OCI-LY7 (cell line): ENCODE measurements at regions not wholly inside any gene's neighbourhood (a gene's known extent, or its start where the extent isn't known, plus 50 kb on each side); places are given as distances from the start of the nearest gene placed in this dataset.
"Not testable (repeated sequence)": the region's sequence is repeated elsewhere in the genome, so short reads cannot be mapped to it uniquely, and the experiment has no call there.

Experiments used
- BruUV-seq: library from RNA; stranded (reverse); fragments of 400-500 nt; replicated peaks from 2 replicates; lab custom pipeline; 2021; lab: Mats Ljungman, UMichigan
- CTCF ChIA-PET: fragments of 300-600 bp; sonication (Branson Sonifier 250); formaldehyde crosslinking; loops from one replicate; lab custom pipeline; 2022; ENCODE audit warnings: antibody characterized with exemption; ENCODE audit not compliant: unreplicated experiment; lab: Charles Lee
- POLR2A ChIA-PET: fragments of 300-600 bp; sonication (Branson Sonifier 250); formaldehyde crosslinking; loops from one replicate; lab custom pipeline; 2022; ENCODE audit warnings: antibody characterized with exemption; lab: Charles Lee
- DNase-seq: peaks from one replicate; pipeline ENCODE4 v3.0.0-alpha.2; 2015; ENCODE audit warnings: low spot score
- H2AFZ ChIP-seq: fragments of 200-600 bp; sonication (generic), shearing (Covaris generic); 2 replicates; pipeline ENCODE4 v1.6.1; 2014; ENCODE audit warnings: mild to moderate bottlenecking, antibody characterized with exemption, low read length, moderate library complexity
- H3K27ac ChIP-seq: fragments of 200-600 bp; sonication (generic); 2 replicates; pipeline ENCODE4 v1.5.1; 2014; ENCODE audit warnings: mixed run types, low read depth, mild to moderate bottlenecking, moderate library complexity, low read length, inconsistent platforms; ENCODE audit not compliant: poor library complexity, severe bottlenecking
- H3K36me3 ChIP-seq: fragments of 200-600 bp; sonication (generic); 2 replicates; pipeline ENCODE4 v1.6.1; 2014; ENCODE audit warnings: mild to moderate bottlenecking, antibody characterized with exemption, low read length, moderate library complexity, mixed read lengths; ENCODE audit not compliant: insufficient read depth
- H3K4me1 ChIP-seq: fragments of 200-600 bp; sonication (generic); 2 replicates; pipeline ENCODE4 v1.5.1; 2014; ENCODE audit warnings: mild to moderate bottlenecking, low read length; ENCODE audit not compliant: insufficient read depth, poor library complexity, severe bottlenecking
- H3K4me2 ChIP-seq: fragments of 200-600 bp; sonication (generic); 2 replicates; pipeline ENCODE4 v1.6.1; 2014; ENCODE audit warnings: mild to moderate bottlenecking, low read length
- H3K4me3 ChIP-seq: fragments of 200-600 bp; sonication (generic); 2 replicates; pipeline ENCODE4 v1.5.1; 2014; ENCODE audit warnings: mild to moderate bottlenecking, low read depth, low read length; ENCODE audit not compliant: poor library complexity, severe bottlenecking
- H3K79me2 ChIP-seq: fragments of 200-600 bp; sonication (generic); 2 replicates; pipeline ENCODE4 v1.6.1; 2016; ENCODE audit warnings: low read depth, mild to moderate bottlenecking, low read length, moderate library complexity, mixed read lengths; ENCODE audit not compliant: insufficient read depth
- H3K9me2 ChIP-seq: fragments of 200-600 bp; sonication (generic); 2 replicates; pipeline ENCODE4 v1.6.1; 2016; ENCODE audit warnings: mild to moderate bottlenecking, low read length, mixed read lengths; ENCODE audit not compliant: insufficient read depth
- H3K9me3 ChIP-seq: fragments of 200-600 bp; sonication (generic); 2 replicates; pipeline ENCODE4 v1.6.1; 2014; ENCODE audit warnings: mild to moderate bottlenecking, mixed run types, low read length, mixed read lengths
- H4K20me1 ChIP-seq: fragments of 200-600 bp; sonication (generic); 2 replicates; pipeline ENCODE4 v1.6.1; 2014; ENCODE audit warnings: mild to moderate bottlenecking, antibody characterized with exemption, low read length, moderate library complexity, mixed read lengths; ENCODE audit not compliant: insufficient read depth
- CTCF ChIP-seq: fragments of 200-600 bp; sonication (generic); conservative IDR thresholded peaks from 2 replicates; pipeline ENCODE4 v1.5.1; 2014; ENCODE audit warnings: mild to moderate bottlenecking, antibody characterized with exemption, low read length, moderate library complexity, mixed read lengths
- EZH2phosphoT487 ChIP-seq: fragments of 200-600 bp; sonication (generic); IDR thresholded peaks from 2 replicates; pipeline ENCODE4 v1.6.1; 2018; ENCODE audit warnings: low read depth, borderline replicate concordance, mild to moderate bottlenecking, mixed run types, antibody characterized with exemption, low read length, moderate library complexity, mixed read lengths
- intact Hi-C: fragments of 100-400 bp; cut with micrococcal nuclease; formaldehyde crosslinking; loops from one replicate; pipeline ENCODE4 v1.10.0; 2022; ENCODE audit not compliant: unreplicated experiment

DNA sequence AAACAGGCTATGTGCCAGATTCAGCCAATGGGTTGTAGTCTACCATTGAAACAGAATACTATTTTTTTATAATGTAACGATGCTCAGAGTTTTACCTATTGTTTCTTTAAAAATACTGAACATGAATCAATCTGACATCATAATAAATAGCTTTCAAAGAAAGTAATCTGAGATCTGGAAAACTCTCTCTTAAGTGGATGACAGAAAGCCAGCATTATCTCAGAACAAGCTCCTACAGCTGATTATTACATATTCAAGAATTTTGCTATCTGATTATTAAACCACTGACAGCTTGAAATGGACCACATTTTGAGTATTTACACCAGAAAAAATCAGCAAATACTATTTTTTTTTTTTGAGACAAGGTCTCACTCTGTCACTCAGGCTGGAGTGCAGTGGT lies 484.2 kb upstream of the SOX9 start:
- no peaks in the 10 kb centered on the region for H3K79me2 ChIP-seq
- no peak overlapping the region for H3K4me3 ChIP-seq
- ChIA-PET POLR2A (no interaction called here), CTCF (no interaction called here)
- no peak overlapping the region for H2AFZ ChIP-seq
- no peaks in the 10 kb centered on the region for H3K4me1 ChIP-seq
- no peak for DNase-seq
- H3K9me3 ChIP-seq = no peaks in the 10 kb centered on the region
- no peak overlapping the region for H3K4me2 ChIP-seq
- TF ChIP-seq CTCF (no peak), EZH2phosphoT487 (no peak)
- no peaks in the 10 kb centered on the region for H4K20me1 ChIP-seq
- no peaks in the 10 kb centered on the region for H3K36me3 ChIP-seq
- intact Hi-C loops = no loop called here
- H3K27ac ChIP-seq = no peak overlapping the region
- BruUV-seq = no TSS peak
- H3K9me2 ChIP-seq = no peaks in the 10 kb centered on the region

DNA sequence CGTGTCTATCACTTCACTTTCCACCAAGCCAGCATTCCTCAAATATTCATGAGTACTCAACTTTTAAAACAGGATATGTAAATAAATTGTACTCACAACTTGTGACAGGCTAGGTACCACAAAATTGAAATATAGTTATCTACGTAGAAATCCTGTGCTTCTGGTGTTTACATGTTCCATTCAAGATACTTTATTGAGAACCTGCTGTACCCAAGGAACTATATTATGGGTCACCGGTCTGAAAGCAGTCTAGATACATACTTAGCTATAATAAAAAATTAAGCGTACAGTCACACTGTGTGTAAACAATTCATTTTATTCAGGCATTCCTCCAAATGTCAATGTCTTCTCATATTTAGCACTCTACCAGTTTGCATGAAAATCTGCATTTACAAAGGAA lies 482.2 kb upstream of the SOX9 start:
- no peak for DNase-seq
- Histone ChIP-seq H3K9me2 (no peaks in the 10 kb centered on the region), H3K9me3 (no peaks in the 10 kb centered on the region), H2AFZ (no peak overlapping the region), H3K27ac (no peak overlapping the region), H3K4me2 (no peak overlapping the region), H4K20me1 (no peaks in the 10 kb centered on the region), H3K79me2 (no peaks in the 10 kb centered on the region), H3K36me3 (no peaks in the 10 kb centered on the region), H3K4me1 (no peaks in the 10 kb centered on the region), H3K4me3 (no peak overlapping the region)
- intact Hi-C loops = no loop called here
- no TSS peak for BruUV-seq
- CTCF ChIA-PET = no interaction called here
- no peak for TF ChIP-seq CTCF
- TF ChIP-seq EZH2phosphoT487 = no peak
- POLR2A ChIA-PET = no interaction called here

- Histone ChIP-seq H4K20me1 (no peaks in the 10 kb centered on the region), H3K4me3 (no peak overlapping the region), H3K9me2 (no peaks in the 10 kb centered on the region), H3K36me3 (no peaks in the 10 kb centered on the region), H3K9me3 (no peaks in the 10 kb centered on the region), H3K4me2 (no peak overlapping the region), H3K4me1 (no peaks in the 10 kb centered on the region), H3K27ac (no peak overlapping the region), H3K79me2 (no peaks in the 10 kb centered on the region), H2AFZ (no peak overlapping the region)
- intact Hi-C loops = no loop called here
- no peak for TF ChIP-seq EZH2phosphoT487
- TF ChIP-seq CTCF = no peak
- ChIA-PET CTCF (no interaction called here), POLR2A (no interaction called here)
- no peak for DNase-seq
- no TSS peak for BruUV-seq
Observed at GRCh38 chr17:71639865-71640264, 481.0 kb upstream of the SOX9 start.

- H3K9me3 ChIP-seq, H3K4me2 ChIP-seq, POLR2A ChIA-PET, CTCF ChIA-PET, H3K4me1 ChIP-seq, intact Hi-C loops, H2AFZ ChIP-seq, H4K20me1 ChIP-seq, H3K9me2 ChIP-seq, BruUV-seq, H3K36me3 ChIP-seq, H3K4me3 ChIP-seq, H3K79me2 ChIP-seq, DNase-seq, H3K27ac ChIP-seq: not testable (repeated sequence)
Observed at GRCh38 chr17:71646890-71647289, 473.9 kb upstream of the SOX9 start.

GRCh38 chr17:71648342-71648741 lies 472.5 kb upstream of the SOX9 start:
- H3K36me3 ChIP-seq, H3K27ac ChIP-seq, H3K79me2 ChIP-seq, H3K4me2 ChIP-seq, H3K4me1 ChIP-seq, BruUV-seq, H3K4me3 ChIP-seq, H3K9me2 ChIP-seq, intact Hi-C loops, H3K9me3 ChIP-seq, CTCF ChIA-PET, H4K20me1 ChIP-seq, H2AFZ ChIP-seq, DNase-seq, POLR2A ChIA-PET: not testable (repeated sequence)
